ENCODE measurements at regions not wholly inside any gene's neighbourhood (a gene's known extent, or its start where the extent isn't known, plus 50 kb on each side); places are given as distances from the start of the nearest gene placed in this dataset.

DNA sequence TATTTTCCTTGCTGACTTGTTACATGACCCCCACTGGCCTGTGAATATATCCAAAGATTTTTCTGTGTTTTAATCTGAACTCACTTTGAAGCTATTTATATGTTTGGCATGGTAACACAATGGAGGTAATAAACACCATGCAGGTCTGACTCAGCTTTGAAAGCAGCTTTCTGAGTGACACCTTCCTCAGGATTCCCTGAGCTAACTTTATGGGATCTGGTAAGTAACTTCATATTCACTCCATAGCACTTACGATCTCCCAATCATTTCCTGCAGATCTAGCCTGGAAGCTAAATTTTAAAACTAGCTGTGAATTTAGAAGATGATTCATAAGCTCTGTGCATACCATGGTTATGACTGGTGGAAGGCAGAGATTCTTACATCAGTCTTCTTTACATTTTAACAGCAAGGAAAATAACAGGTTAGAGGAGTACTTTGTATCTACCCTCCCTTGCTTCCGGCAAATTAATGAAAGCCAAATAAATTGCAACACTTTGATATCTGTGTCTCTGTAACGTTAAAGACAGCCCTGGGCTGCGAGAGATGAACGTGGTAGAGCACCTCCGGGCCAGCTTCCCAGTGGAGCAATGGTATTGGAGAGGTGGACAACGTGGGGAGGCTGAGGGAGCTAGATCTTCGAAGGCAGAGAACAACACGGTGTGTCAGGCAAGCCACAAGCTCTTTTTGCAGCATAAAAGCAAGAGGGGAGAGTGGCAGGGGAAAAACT, 170.2 kb upstream of the KLF14 start:
- H3K4me3 ChIP-seq (ENCODE audit: low read length), result no peak overlapping the region
- H3K4me1 ChIP-seq (ENCODE audit: insufficient read depth, low read length), result peaks cover 29% of the 10 kb centered on the region
- no peaks in the 10 kb centered on the region for H3K9me3 ChIP-seq (ENCODE audit: low read depth, low read length)
- no peaks in the 10 kb centered on the region for H3K27me3 ChIP-seq (ENCODE audit: insufficient read depth, low read length)

DNA sequence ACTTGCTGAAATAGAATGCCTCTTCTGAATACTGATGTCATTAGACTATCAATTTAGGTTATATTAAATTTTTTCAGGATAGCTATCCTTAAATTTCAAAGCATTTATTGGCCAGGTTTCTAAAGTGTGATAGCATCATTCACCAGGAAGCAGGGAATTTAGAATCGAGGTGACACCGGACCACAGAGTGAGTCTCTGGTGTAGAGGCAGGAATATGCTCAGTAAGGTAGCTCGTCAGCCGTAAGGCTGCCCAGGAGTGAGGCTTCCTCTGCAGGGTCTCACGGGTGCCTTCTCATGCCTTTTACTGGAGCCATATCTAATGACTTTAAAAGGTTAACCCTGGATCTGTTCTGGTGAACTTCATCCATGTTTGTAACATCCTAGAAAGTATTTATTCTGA, 170.8 kb upstream of the KLF14 start:
- Histone ChIP-seq H3K4me1 (ENCODE audit: insufficient read depth, low read length) (peaks cover 28% of the 10 kb centered on the region), H3K27me3 (ENCODE audit: insufficient read depth, low read length) (no peaks in the 10 kb centered on the region), H3K9me3 (ENCODE audit: low read depth, low read length) (no peaks in the 10 kb centered on the region), H3K4me3 (ENCODE audit: low read length) (no peak overlapping the region)

DNA sequence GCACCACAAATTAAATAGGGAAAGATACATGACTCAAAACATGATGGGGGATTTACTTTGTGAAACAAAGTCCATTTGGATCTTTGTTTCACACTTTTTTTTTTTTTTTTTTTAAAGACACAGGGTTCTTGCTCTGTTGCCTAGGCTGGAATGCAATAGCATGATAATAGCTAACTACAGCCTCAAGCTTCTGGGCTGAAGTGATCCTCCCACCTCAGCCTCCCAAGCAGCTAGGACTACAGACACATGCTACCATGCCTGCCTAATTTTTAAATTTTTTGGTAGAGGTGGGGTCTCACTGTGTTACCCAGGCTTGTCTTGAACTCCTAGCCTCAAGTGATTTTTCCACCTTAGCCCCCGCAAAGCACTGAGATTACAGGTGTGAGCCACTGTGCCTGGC, 172.6 kb upstream of the KLF14 start:
- H3K4me3 ChIP-seq (ENCODE audit: low read length), result no peak overlapping the region
- H3K27me3 ChIP-seq (ENCODE audit: insufficient read depth, low read length), result no peaks in the 10 kb centered on the region
- no peaks in the 10 kb centered on the region for H3K9me3 ChIP-seq (ENCODE audit: low read depth, low read length)
- H3K4me1 ChIP-seq (ENCODE audit: insufficient read depth, low read length), result peaks cover 27% of the 10 kb centered on the region

DNA sequence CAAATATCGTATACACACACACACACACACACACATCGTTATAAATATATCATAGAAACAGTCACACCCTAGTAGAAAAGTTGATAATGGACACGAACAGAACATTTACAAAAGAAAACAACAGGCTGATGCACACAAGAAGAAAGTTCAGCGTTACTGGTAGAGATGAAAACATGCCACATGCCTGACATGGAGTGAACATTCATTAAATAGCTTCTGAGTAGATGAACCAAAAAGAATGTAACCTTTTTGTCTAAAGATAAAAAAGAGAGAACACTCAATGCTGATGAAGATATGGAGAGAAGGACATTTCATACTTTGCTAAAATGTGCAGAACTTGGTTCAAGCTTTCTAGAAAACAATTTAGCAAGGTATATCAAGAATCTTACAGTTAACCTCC, 173.4 kb upstream of the KLF14 start:
- Histone ChIP-seq H3K27me3 (ENCODE audit: insufficient read depth, low read length) (no peaks in the 10 kb centered on the region), H3K4me1 (ENCODE audit: insufficient read depth, low read length) (peaks cover 34% of the 10 kb centered on the region), H3K9me3 (ENCODE audit: low read depth, low read length) (no peaks in the 10 kb centered on the region), H3K4me3 (ENCODE audit: low read length) (no peak overlapping the region)

DNA sequence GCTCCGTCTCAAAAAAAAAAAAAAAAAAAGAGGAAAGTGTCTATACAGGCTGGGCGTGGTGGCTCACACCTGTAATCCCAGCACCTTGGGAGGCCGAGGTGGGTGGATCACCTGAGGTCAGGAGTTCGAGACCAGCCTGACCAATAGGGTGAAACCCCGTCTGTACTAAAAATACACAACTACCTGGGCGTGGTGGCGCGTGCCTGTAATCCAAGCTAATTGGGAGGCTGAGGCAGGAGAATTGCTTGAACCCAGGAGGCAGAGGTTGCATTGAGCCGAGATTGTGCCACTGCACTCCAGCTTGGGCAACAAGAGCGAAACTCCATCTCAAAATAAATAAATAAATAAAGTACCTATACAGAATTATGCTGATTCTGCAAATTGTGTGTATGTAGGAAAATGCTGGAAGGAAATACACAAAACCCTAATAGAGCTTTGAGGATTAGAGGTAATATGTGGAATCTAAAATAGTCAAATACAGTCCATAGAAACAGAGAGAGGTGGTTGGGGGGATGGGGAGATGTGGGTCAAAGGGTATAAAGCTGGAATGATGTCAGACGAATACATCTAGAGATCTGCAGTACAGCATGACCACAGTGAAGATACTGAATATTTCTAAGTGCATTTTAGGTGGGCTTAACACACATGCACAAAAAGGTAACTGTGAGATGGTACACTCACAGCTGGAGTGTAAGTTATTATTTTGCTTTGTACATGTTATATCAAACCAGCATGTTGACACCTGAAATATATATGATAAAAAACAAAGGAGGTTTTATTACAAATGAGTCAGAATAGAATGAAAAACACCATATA, 174.5 kb upstream of the KLF14 start:
- no peak overlapping the region for H3K4me3 ChIP-seq (ENCODE audit: low read length)
- no peaks in the 10 kb centered on the region for H3K9me3 ChIP-seq (ENCODE audit: low read depth, low read length)
- no peaks in the 10 kb centered on the region for H3K27me3 ChIP-seq (ENCODE audit: insufficient read depth, low read length)
- peaks cover 33% of the 10 kb centered on the region for H3K4me1 ChIP-seq (ENCODE audit: insufficient read depth, low read length)

DNA sequence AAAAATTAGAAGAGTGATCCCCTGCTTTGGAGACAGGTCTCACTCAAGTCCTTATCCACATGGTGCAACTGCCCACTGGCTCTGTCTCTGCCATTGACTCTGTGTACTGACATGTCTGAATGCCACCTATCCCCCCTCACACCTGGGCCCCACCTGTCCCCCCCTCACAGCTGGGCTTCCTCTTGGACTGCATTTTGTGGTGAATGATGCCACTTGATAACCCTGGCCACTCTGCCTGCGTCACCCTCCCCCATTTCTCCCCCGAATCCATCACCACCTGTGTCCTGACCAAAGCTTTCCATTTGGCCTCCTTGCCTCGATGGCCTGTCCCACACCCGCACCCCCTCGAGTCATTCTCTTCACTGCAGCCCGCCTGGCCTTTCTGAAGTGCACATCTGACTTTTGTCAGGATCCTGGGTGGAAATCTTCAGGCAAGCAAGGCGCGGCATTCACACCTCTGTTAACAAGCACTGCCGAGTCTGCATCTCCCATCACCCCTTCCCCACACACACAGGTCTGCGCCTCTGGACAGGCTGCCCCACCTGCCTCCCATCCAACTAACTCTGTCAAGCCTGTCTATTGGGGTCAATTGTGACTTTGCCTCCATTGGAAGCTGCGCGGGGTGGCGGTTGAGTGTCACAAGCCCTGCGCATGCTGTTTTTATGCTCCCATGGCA, 175.3 kb upstream of the KLF14 start:
- peaks cover 35% of the 10 kb centered on the region for H3K4me1 ChIP-seq (ENCODE audit: insufficient read depth, low read length)

DNA sequence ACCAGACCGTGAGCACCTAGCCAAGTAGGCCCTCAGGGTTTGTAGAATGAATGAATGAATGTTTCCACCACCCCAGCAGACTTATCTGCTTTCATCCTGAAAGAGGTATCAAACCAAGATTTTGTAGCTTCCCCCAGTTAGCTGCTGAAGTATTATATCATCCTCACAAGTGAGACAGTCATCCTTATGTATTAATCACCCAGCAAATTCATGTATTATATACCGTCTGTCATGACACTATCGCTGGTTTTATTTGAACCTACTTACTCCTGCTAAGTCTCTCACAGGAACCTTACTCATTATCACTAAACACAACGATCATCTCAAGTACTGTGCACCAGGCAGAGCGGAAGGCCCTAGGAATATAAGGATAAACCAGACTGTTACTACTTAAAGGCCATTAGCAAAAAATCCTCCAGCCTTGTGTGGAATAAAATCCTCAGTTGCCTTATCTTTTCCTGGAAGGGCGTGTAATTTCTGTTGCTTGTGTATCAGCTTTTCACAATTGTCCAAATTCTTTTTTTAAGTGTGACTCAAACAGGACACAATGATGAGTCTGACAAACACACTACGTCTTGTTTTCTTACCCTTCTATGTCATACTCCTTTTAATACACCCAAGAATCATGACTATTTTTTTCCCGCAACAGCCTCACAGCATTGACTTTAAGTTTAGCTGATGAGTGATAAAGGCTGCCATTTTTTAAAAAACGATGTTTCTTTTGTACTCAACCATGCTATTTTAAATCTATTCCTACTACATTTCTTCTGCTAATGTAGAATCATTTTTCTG, 176.1 kb upstream of the KLF14 start:
- no peak overlapping the region for H3K4me3 ChIP-seq (ENCODE audit: low read length)
- peaks cover 40% of the 10 kb centered on the region for H3K4me1 ChIP-seq (ENCODE audit: insufficient read depth, low read length)
- no peaks in the 10 kb centered on the region for H3K9me3 ChIP-seq (ENCODE audit: low read depth, low read length)
- H3K27me3 ChIP-seq (ENCODE audit: insufficient read depth, low read length), result no peaks in the 10 kb centered on the region

More for the DNA sequence above, 175.3 kb upstream of the KLF14 start:
- Histone ChIP-seq H3K27me3 (ENCODE audit: insufficient read depth, low read length) (no peaks in the 10 kb centered on the region), H3K9me3 (ENCODE audit: low read depth, low read length) (no peaks in the 10 kb centered on the region), H3K4me3 (ENCODE audit: low read length) (no peak overlapping the region)

DNA sequence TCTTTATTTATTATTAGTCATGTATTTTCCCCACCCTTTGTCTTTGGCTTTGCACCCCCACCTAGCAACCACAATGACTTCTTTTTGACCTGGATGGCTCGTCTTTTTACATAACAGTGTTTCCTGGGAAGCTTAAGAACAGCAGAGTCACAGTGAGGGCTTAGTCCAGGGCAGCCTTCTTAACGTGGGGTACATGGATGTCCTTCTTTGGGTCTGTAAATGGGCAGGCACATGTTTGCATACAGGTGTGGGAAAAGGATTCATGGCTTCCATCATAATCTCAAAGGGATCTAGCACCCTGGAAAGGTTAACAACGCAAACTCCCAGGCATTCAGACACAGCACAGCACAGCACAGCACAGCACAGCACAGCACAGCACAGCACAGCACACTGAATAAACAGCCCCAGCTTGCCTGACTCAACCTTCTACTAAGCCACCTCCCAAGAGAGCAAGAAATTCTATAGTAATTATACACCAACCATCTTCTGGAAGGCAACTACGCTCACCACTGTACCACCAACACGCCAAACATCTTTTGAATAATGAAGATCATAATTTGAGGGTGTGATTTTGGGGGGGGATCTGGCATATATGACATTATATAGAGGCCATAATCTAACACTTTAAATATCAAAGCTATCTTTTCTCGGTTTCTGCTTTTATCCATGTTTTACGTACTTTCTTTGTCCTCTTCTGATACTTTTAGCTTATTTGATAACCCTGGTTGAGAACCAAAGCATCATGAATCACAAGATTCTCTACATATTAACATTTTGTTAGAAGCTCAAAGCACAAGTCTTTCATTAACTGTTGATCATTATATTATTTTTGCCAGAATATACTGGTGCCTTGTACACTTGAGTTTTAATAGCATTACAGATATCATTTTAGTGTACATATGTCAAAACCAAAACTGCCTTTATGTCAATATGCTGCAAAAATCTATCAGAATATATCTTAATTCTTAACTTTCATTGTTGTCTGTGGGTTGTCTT, 177.2 kb upstream of the KLF14 start:
- Histone ChIP-seq H3K4me3 (ENCODE audit: low read length) (no peak overlapping the region), H3K4me1 (ENCODE audit: insufficient read depth, low read length) (peaks cover 51% of the 10 kb centered on the region), H3K27me3 (ENCODE audit: insufficient read depth, low read length) (no peaks in the 10 kb centered on the region)

DNA sequence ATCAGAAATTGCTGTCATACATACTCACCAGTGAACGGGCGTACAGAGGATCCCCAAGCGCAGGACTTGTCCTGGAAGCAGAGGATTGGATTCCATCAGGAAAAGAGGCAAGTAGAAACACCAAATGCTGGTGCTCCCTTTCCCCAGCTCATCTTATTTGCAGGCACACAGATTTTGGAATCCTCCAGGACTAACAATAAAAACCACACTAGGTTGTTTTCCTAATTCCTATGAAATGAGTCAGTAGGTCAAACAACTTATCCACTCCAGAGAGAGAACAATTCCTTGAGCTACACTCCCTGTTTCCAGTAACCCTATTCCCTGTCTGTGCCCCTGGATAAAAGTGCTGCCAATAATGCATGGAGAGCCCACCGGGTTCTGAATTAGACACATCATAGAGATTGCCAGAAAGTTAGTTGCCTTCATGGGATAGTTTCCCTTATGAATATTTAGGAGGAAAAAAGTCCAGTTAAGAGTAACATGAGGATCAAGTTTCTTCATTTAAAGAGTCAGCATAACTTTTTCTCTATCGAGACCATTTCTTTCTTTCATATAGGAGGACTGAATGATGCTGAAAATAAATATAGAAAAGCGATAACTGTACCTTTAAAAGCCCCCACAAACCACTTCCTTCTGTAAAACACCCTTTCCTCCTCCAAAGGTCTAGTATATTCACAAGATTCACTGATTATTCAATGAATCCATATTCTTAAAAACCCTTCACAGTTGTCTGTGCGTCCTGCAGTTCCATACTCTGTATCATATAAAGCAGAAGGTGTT, 178.3 kb upstream of the KLF14 start:
- H3K9me3 ChIP-seq (ENCODE audit: low read depth, low read length), result no peaks in the 10 kb centered on the region
- peaks cover 61% of the 10 kb centered on the region for H3K4me1 ChIP-seq (ENCODE audit: insufficient read depth, low read length)
- peak overlapping the region; percentile 49 for H3K4me3 ChIP-seq (ENCODE audit: low read length)
- no peaks in the 10 kb centered on the region for H3K27me3 ChIP-seq (ENCODE audit: insufficient read depth, low read length)

More for the DNA sequence above, 177.2 kb upstream of the KLF14 start:
- no peaks in the 10 kb centered on the region for H3K9me3 ChIP-seq (ENCODE audit: low read depth, low read length)

DNA sequence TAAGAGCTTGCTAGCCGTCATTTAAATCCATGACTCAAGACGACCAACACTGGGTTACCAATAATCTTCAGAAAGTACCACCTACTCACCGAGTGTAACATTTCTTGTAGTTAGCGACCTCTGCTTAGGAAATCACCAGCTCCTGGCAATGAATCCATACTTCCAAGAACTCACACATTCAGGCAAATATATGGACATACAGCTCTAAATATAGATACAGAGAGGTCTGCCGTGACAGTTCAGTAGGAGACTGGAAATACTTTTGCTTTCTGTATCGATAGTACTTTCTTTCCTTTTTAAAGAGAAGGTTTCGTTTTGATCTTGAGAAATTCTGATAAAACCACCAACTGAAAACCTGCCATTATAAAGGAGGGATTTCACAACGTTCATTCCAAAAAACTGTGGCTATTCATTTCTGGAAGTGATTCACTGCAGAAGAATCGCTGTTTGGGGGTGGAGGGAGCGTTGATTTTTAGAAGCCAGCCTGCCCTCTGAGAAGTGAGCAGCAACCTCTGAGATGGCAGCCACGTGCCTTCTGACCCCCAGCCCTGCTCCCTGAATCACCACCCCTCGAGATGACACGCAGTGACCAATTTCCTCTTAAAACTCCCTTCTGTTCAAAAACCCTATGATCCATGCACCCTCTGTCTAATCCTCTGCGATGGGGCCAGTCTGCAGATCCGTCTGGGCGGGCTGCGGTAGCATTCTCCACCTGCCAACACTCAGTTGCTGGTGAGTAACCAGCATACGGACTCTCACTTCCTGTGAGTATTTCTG, 179.0 kb upstream of the KLF14 start:
- peak overlapping the region; percentile 49 for H3K4me3 ChIP-seq (ENCODE audit: low read length)
- H3K27me3 ChIP-seq (ENCODE audit: insufficient read depth, low read length), result no peaks in the 10 kb centered on the region
- peaks cover 65% of the 10 kb centered on the region for H3K4me1 ChIP-seq (ENCODE audit: insufficient read depth, low read length)
- H3K9me3 ChIP-seq (ENCODE audit: low read depth, low read length), result no peaks in the 10 kb centered on the region

DNA sequence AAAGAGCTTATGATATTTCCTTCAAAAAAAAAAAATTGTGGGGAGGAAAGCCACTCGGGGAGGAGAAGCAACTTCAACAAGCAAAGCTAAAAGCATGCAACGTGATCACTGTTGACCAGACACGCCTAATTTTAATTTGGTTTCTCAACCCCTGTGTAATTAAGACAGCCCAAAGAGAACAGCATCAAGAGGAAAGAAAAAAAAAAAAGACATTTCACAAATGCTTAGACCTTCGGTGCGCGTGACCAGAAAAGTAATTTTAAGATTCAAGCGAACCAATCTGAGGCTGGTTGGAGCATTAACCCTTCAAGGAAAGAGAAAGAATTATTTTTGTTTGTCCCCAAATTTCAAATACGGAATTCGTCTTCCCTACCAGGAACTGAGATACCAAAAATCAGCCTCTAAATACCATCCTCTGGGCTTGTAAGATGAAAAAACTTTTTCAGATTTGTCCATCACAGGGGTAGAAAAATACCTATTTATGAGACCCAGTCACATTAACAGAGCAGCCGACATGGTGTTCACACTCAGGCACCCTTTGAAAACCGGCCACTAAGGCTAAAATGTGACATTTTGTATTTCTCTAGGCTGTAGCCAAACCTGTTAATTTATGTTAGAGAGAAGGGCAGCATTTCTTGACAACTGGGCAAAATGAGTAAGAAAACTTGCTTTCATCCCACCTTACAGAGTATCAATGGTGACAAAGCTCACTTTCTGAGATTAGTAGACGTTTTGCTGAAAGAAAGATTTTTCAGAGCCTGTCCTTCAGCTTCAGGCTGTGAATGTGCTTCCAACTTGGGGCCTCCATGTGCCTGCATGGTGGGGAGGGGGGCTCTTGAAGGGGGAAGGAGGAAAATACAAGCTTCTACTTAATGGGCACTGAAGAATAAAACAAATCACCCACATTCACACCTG, 179.9 kb upstream of the KLF14 start:
- Histone ChIP-seq H3K9me3 (ENCODE audit: low read depth, low read length) (no peaks in the 10 kb centered on the region), H3K4me1 (ENCODE audit: insufficient read depth, low read length) (peaks cover 66% of the 10 kb centered on the region), H3K27me3 (ENCODE audit: insufficient read depth, low read length) (no peaks in the 10 kb centered on the region), H3K4me3 (ENCODE audit: low read length) (peak overlapping the region; percentile 49)

All from mononuclear cell (primary cell).